ENCODE measurements at regions not wholly inside any gene's neighbourhood (a gene's known extent, or its start where the extent isn't known, plus 50 kb on each side); places are given as distances from the start of the nearest gene placed in this dataset.

GRCh38 chr11:106477776-106478175, 400.3 kb downstream of the AASDHPPT start:
- DNase-seq (ENCODE audit: low spot score), result no peak
- peaks cover 0 to 3% (median 0%) of the 10 kb centered on the region in 4 donors for H3K9me3 ChIP-seq (ENCODE audit: control insufficient read depth in 4 of 4, low read length in 3 of 4)
- no peaks in the 10 kb centered on the region for H3K27me3 ChIP-seq (ENCODE audit: control insufficient read depth in 4 of 4, insufficient read depth in 4 of 4, low read length in 3 of 4)
- no peak overlapping the region for H3K27ac ChIP-seq (ENCODE audit: low read depth in 1 of 2, low read length in 2 of 2)
- TF ChIP-seq EGR1 (IDR thresholded peaks at IDR 0.05; ENCODE audit: low read depth in 2 of 2), result no peak
- TF ChIP-seq TAF1 (conservative IDR thresholded peaks at IDR 0.05), result no peak
- TF ChIP-seq HNF4G (IDR thresholded peaks at IDR 0.05), result no peak
- TF ChIP-seq CTCF (IDR thresholded peaks at IDR 0.05; ENCODE audit: low read depth, low read length, missing input control), result no peak
- TF ChIP-seq HNF4A (conservative IDR thresholded peaks at IDR 0.05), result no peak
- TF ChIP-seq JUND (IDR thresholded peaks at IDR 0.05), result no peak
- TF ChIP-seq REST (IDR thresholded peaks at IDR 0.05), result no peak
- no peak for TF ChIP-seq FOXA2 (IDR thresholded peaks at IDR 0.05)
- no peak for TF ChIP-seq SP1 (IDR thresholded peaks at IDR 0.05)
- no peak for TF ChIP-seq FOXA1 (IDR thresholded peaks at IDR 0.05)
- TF ChIP-seq ZBTB33 (IDR thresholded peaks at IDR 0.05), result no peak
- no peak for TF ChIP-seq NR2F2 (IDR thresholded peaks at IDR 0.05)
- no peak for TF ChIP-seq MAX (IDR thresholded peaks at IDR 0.05)
- TF ChIP-seq ATF3 (IDR thresholded peaks at IDR 0.05), result no peak
- H3K4me3 ChIP-seq (ENCODE audit: low read depth in 1 of 3, low read length in 3 of 3), result no peak overlapping the region
- no peaks in the 10 kb centered on the region for H3K36me3 ChIP-seq (ENCODE audit: control insufficient read depth in 4 of 4, insufficient read depth in 3 of 4, low read depth in 1 of 4, low read length in 3 of 4)
- H3K9ac ChIP-seq (ENCODE audit: low read depth in 1 of 2, low read length in 2 of 2), result no peak overlapping the region
- WGBS, result 69% methylated on average over 1 of the region's 1 CpG
- H3K4me1 ChIP-seq (ENCODE audit: control insufficient read depth in 4 of 4, insufficient read depth in 4 of 4, low read length in 3 of 4), result no peaks in the 10 kb centered on the region

- Histone ChIP-seq H3K4me3 (ENCODE audit: low read depth in 1 of 3, low read length in 3 of 3) (no peak overlapping the region), H3K36me3 (ENCODE audit: control insufficient read depth in 4 of 4, insufficient read depth in 3 of 4, low read depth in 1 of 4, low read length in 3 of 4) (no peaks in the 10 kb centered on the region), H3K4me1 (ENCODE audit: control insufficient read depth in 4 of 4, insufficient read depth in 4 of 4, low read length in 3 of 4) (no peaks in the 10 kb centered on the region), H3K27ac (ENCODE audit: low read depth in 1 of 2, low read length in 2 of 2) (no peak overlapping the region), H3K9me3 (ENCODE audit: control insufficient read depth in 4 of 4, low read length in 3 of 4) (no peaks in the 10 kb centered on the region), H3K9ac (ENCODE audit: low read depth in 1 of 2, low read length in 2 of 2) (no peak overlapping the region), H3K27me3 (ENCODE audit: control insufficient read depth in 4 of 4, insufficient read depth in 4 of 4, low read length in 3 of 4) (no peaks in the 10 kb centered on the region)
- 74% methylated on average over 3 of the region's 3 CpGs for WGBS
- no peak for DNase-seq (ENCODE audit: low spot score)
- no peak for TF ChIP-seq EGR1 (IDR thresholded peaks at IDR 0.05; ENCODE audit: low read depth in 2 of 2)
- TF ChIP-seq GABPA (IDR thresholded peaks at IDR 0.05 in 1 of 2, conservative IDR thresholded peaks at IDR 0.05 in 1 of 2), result no peak
- TF ChIP-seq FOXA1 (IDR thresholded peaks at IDR 0.05), result no peak
- TF ChIP-seq ZBTB33 (IDR thresholded peaks at IDR 0.05), result no peak
- TF ChIP-seq RXRA (IDR thresholded peaks at IDR 0.05), result no peak
- TF ChIP-seq HNF4G (IDR thresholded peaks at IDR 0.05), result no peak
- TF ChIP-seq RAD21 (IDR thresholded peaks at IDR 0.05), result no peak
- no peak for TF ChIP-seq JUND (IDR thresholded peaks at IDR 0.05)
- no peak for TF ChIP-seq ATF3 (IDR thresholded peaks at IDR 0.05)
- TF ChIP-seq FOXA2 (IDR thresholded peaks at IDR 0.05), result no peak
- TF ChIP-seq MAX (IDR thresholded peaks at IDR 0.05), result no peak
- TF ChIP-seq HNF4A (conservative IDR thresholded peaks at IDR 0.05), result no peak
- no peak for TF ChIP-seq SP1 (IDR thresholded peaks at IDR 0.05)
- TF ChIP-seq REST (IDR thresholded peaks at IDR 0.05), result no peak
- no peak for TF ChIP-seq NR2F2 (IDR thresholded peaks at IDR 0.05)
Observed at GRCh38 chr11:106479646-106480045, 402.2 kb downstream of the AASDHPPT start.
